HG02798 (cell line): ENCODE measurements at regions not wholly inside any gene's neighbourhood (a gene's known extent, or its start where the extent isn't known, plus 50 kb on each side); places are given as distances from the start of the nearest gene placed in this dataset.
"Not testable (repeated sequence)": the region's sequence is repeated elsewhere in the genome, so short reads cannot be mapped to it uniquely, and the experiment has no call there.

Source experiments
- ATAC-seq: cut with Tn5 transposase; IDR thresholded peaks from one replicate; pipeline ENCODE4 v1.9.1; 2021; ENCODE audit warnings: mild to moderate bottlenecking; ENCODE audit not compliant: unreplicated experiment, poor library complexity

DNA sequence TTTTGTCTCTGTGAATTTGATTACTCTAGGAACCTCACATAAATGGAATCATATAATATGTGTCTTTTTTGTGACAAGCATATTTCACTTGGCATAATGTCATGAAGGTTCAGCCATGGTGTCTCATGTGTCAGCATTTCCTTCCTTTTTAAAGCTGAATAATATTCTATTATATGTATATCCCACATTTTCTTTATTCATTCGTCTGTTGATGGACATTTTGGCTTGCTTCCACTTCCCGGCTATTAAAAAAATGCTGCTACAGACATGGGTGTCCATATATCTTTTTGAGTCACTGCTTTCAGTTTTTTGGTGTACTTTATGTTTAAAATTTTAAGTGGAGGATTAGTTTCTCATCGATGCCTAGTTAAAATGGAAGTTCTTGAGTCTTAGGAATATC is 59.8 kb upstream of the C5orf63 start:
- no peak for ATAC-seq

DNA sequence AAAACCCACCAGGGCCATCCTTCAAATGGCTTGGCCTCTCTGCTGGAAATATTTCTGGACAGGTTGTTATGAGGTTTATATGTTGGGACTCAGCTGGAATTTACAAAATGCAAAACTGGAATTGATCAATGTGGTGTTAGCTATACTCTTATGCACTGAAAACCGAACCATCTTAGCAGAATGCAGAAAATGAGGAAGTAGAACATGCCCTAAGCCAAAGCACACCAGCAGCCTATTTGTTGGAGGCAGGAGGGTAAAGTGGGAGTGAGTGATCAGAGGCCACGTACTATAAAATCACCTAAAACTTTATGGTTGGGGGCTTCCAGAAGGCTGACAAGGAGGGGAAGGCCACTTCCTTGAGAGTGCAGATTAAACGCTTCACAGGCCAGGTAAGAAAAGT is 63.6 kb upstream of the C5orf63 start:
- no peak for ATAC-seq

DNA sequence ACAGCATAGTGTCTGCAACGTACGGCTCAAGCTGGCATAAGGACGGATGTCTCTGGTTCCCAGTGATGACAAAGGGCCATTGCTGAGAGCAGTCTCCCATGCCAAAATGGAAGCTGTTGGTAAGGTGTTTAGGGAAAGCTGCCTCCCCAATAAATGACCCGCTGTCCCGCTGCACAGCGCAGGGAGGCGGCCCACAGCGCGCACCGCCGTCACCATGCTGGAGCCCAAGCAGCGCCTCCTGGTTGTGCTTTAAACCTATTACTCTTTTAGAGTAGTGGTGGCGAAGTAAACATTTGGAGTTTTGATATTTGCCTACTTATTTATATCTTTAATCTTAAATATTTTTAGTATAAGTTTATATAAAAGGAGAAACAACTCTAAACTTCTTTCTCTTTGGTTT is 70.4 kb upstream of the C5orf63 start:
- no peak for ATAC-seq

DNA sequence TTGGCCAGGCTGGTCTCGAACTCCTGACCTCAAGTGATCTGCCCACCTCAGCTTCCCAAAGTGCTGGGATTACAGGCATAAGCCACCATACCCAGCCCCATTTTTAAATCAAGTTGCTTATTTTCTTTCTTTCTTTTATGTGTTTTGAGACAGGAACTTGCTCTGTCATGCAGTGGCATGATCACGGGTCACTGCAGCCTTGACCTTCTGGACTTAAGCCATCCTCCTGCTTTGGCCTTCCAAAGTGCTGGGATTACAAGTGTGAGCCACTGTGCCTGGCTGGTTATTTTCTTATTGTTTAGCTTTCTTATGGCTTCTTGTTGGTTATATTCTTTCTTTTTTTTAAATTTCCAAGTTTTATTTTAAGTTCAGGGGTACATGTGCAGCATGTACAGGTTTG is 79.7 kb upstream of the C5orf63 start:
- ATAC-seq: no peak

DNA sequence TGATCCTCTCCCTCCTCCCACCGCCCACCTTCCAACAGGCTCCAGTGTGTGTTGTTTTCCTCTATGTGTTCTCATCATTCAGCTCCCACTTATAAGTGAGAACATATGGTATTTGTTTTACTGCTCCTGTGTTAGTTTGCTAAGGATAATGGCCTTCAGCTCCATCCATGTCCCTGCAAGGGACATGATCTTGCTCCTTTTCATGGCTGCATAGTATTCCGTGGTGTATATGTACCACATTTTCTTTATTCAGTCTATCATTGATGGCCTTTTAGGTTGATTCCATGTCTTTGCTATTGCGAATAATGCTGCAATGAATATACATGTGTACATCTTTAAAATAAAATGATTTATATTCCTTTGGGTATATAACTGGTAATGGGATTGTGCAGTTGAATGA is 80.2 kb upstream of the C5orf63 start:
- ATAC-seq: no peak

DNA sequence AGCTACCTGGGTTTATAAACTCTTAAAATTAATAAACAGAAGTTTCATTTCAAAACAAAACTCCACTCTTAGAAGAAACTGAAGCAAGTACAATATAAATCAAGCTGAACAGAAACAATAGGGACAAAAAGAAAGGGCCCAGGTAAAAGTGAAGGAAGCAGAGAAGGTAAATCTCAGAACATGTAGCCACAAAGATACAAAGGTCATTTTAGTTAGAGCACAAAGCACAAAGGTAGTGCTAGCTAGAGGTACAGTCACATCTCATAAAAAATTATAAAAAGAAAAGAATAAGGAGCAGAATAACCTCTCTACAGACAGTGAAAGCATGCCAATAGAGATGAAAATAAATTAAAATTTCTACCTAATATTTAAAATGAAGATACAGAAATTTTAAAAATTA is 90.4 kb upstream of the C5orf63 start:
- no peak for ATAC-seq

DNA sequence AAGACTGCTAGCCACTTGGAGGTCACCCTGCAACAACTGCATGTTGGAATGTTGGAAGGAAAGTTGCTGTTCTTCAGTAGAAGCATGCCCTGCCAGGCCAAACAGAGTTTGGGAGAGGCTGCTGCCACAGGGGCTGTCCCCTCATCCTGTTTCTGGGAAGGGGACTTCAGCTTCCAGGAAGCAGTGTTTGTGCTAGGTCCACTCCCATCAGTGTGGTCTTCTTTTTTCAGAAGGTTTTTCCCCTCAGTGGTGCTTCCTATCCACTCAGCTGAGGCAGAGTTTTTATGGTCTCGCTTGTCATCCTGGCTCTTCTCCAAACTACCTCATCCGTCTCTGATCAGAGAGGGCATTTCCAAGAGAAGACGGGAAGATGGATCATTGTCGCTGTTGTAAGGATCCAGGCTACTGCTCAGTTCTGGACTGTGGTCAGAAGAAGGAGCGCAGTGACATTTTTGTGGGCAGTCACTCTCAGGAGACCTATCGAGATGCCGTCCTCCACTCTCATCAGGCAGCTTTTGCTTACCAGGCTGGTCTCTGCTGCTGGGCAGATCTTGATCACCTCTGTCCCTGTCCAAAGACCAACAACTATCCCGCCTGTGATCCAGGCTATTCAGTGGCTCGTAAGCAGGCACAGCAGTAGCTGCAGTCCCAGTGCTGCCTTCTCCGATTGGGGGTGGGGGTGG is 97.8 kb upstream of the C5orf63 start:
- no peak for ATAC-seq

DNA sequence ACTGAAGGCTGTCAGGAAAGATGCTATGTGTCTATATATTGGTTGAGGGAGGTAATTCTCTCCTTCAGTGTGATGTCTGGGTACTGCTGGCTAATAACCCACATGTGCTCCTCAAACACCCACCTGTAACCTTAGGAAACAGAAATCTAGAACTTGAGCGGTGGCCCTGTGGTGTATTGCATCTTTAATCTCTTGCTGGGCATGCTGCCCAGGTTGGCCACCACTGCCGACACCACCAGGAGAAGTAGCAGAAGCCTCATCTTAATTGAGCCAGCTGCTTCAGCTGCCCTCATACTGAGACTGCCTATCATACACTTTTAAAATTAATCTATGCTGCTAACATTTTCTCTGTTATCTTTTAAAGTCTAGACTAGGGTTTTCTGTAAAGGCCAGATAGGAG is 103.5 kb upstream of the C5orf63 start:
- no peak for ATAC-seq

DNA sequence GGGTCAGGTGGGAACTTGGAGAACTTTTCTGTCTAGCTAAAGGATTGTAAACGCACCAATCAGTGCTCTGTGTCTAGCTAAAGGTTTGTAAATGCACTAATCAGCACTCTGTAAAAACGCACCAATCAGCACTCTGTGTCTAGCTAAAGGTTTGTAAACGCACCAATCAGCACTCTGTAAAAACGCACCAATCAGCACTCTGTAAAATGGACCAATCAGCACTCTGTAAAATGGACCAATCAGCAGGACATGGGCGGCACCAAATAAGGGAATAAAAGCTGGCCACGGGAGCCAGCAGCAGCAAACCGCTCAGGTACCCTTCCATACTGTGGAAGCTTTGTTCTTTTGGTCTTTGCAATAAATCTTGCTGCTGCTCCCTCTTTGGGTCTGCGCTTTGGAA is 108.0 kb upstream of the MEGF10 start:
- not testable (repeated sequence) for ATAC-seq

DNA sequence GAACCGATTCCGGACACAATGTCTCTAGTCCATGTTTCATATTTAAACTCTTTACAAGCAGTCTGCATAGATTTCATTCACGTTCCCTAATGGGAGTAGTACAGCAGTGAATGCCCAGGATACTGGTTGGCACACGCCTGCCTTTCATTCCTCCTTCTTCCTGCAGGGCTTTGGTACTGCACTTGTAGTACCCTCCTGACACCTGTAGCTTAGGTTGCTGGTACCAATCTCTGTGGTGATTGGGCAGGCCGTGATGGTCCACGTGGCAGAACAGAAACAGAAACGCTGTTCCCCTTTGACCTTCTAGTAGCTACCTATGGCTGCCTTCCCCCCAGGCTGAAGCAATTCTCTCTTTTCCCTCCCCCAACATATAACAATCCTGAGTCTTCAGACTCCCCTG is 107.3 kb upstream of the MEGF10 start:
- no peak for ATAC-seq

DNA sequence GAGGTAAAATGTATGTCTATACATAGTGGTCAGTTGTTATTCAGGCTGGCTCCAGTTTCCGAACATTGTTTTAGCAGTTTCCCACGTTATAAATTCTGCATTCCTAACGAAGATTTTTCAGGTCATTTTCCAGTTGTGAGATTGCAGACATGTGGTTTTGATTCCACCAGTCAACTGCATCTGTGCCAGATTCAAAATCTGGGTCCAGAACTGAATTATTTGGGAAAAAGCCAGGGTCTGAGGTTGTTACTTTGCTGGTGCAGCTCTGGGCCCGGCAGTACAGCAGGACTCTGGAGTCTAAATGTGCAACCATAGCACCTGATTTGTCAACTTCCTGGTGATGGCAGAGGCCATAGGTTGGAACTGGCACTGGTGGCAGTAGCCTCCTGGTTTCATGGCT is 105.7 kb upstream of the MEGF10 start:
- ATAC-seq: no peak

DNA sequence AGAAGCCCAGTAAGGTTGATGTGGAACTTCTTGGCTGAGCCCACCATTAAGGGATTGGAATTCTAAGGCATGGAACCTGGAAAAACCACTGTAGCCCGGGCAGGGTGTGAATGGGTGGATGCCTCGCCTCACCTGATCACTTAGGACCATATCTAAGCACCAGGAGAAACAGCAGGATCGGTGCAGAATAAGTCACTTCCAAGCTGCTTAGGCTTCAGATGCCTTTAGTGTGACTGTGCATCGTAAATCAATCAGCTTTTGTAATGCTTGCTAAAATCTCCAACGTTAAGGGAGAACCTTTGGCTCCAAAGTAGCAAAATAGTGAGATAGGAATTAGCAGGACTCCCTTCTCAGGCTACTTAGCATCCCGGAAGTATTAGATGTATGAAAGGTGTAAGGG is 103.9 kb upstream of the MEGF10 start:
- no peak for ATAC-seq

DNA sequence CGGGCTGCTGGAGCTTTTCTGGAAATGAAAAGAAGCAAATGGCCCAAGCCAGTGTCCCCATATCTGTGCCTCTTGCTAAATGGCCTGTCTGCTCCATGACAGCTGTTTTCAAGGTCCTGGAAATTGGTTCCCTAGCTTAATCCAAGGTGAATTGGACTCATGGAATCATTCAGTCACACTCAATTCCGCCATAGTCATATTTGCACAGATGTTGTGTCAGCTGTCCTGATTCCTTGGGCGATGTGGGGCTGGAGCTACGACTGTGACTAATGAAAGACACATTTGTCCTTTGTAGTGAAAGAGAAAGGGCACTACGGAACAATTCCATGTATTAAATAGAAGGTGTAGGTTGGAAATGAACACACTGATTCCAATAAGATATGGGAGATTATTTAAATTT is 102.9 kb upstream of the MEGF10 start:
- no peak for ATAC-seq

DNA sequence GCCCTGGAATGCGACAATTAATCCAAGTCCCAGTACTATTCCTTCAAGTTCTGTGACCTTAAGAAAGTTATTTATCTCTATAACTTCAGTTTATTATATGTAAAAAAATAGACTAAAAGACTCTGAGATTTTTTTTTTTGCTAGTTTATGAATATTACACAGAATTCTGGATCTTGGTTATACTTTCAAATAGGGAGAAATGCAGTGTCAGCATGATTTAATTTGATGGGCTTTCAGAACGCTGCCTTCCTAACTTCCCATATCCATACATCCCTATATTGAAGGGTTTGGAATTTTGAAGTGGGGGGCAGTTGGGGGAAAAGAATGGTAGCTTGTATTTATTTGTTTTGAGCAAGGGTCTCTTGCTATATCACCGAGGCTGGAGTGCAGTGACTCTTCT is 98.4 kb upstream of the MEGF10 start:
- no peak for ATAC-seq

DNA sequence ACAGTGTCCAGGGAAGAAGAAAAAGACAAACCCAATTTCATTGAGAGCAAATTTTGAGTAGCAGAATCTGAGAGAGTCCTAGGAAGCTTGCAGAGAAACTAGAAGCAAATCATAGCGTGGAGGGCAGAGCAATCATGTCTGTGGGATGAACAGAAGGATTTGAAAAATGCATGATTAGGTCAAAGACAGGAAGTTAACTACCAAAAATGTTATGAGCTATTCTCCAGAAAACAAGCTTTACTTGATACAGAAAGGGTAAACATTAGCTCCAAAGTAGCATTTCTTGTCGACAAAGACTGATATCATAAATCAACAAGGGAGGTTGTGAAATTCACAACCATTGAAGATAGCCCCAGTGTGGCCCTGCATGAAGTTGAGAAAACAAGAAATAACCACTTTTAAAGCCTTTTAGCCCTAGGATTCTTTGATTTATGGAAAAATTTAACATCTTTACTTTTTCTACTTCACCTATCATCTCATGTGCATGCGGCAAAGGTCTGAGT is 97.7 kb upstream of the MEGF10 start:
- no peak for ATAC-seq

DNA sequence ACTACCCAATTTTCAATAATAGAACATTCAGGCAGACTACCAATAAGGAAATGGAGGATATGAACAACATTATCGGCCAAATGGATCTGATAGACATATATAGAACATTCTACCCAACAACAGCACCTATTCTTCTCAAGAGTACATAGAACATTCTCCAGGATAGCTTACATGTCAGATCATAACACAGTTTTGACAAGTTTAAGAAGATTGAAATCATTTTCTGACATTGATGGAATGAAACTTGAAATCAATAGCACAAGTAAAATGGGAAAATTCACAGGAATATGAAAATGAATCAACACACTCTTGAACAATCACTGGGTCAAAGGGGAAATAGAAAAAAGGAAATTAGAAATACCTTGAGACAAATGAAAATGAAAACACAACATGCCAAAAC is 94.6 kb upstream of the MEGF10 start:
- no peak for ATAC-seq

DNA sequence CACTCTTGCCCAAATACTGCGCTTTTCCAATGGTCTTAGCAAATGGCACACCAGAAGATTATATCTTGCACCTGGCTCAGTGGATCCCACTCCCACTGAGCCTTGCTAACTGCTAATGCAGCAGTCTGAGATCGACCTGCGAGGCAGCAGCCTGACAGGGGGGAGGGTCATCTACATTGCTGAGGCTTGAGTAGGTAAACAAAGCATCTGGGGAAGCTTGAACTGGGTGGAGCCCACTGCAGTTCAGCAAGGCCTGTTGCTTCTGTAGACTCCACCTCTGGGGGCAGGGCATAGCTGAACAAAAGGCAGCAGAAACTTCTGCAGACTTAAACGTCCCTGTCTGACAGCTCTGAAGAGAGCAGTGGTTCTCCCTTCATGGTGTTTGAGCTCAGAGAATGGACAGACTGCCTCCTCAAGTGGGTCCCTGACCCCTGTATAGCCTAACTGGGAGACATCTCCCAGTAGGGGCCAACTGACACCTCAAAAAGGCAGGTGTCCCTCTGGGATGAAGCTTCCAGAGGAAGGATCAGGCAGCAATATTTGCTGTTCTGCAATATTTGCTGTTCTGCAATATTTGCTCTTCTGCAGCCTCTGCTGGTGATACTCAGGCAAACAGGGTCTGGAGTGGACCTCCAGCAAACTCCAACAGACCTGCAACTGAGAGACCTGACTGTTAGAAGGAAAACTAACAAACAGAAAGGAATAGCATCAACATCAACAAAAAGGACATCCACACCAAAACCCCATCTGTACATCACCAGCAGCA is 93.0 kb upstream of the MEGF10 start:
- ATAC-seq: not testable (repeated sequence)

DNA sequence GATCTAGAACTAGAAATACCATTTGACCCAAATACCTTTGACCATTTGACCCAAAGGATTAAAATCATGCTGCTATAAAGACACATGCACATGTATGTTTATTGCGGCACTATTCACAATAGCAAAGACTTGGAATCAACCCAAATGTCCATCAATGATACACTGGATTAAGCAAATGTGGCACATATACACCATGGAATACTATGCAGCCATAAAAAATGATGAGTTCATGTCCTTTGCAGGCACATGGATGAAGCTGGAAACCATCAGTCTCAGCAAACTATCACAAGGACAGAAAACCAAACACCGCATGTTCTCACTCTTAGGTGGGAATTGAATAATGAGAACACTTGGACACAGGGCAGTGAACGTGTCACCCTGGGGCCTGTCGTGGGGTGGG is 87.9 kb upstream of the MEGF10 start:
- ATAC-seq: not testable (repeated sequence)

DNA sequence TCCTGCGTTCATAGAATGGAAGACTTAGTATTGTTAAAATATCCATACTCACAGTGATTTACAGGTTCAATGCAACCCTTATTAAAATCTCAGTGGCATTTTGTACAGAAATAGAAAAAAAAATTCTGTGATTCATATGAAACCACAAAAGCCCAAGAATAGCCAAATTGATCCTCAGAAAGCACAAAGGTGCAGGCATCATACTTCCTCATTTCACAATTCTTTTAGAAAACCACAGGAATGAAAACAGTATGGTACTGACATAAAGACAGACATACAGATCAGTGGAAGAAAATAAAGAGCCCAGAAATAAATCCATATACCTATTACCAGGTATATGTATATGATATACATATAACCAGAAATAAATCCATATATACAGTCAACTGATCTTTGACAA is 86.8 kb upstream of the MEGF10 start:
- no peak for ATAC-seq

DNA sequence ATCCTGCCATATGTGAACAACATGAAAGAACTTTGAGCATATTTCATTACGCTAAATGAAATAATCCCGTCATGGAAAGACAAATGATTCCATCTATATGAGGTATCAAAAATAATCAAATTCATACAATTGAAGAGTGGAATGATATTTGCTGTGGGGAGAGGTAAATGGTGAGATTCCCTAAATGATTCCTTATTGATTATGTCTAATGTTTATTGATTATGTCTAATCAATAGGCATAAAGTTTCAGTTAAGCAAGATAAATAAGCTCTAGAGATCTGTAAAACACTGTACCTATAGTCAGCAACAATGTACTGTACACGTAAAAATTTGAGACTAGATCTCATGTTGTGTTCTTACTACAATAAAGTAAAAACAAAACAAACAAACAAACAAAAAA is 85.4 kb upstream of the MEGF10 start:
- ATAC-seq: no peak

DNA sequence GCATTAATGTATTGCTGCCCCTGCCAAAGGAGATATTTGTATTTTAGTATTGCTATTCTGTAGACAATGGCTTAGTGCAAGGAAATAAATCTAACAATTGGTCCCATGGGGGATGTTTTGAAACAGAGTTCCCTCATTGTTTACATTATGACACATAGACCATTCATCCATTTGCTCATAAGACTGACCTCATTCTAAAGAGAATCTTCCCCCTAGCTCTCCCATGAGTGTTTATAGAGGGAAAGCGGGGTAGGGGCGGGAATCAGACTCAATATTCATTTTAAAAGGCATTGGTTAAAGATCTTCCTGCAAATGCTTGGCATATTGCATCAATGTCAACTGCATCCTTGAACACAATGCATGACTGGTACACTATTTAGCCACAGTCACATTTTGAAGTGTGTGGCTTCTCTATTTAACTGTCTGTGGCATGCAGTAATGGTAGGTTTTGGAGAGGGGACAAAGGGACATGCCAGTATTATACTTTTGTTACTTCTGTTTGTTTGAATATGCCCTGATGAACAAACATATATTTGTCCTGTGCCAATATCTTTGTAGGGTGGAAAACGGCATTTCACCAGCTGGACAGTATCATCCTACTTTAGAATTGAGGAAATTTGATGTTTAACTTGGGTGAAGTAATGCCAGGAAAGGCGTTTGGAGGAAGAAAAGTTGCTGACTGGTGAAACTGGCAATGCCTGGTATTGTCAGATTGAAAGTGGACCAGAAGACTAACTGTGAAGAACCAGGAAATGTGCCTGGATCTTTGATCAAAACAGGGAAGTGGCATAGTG is 84.1 kb upstream of the MEGF10 start:
- ATAC-seq: no peak
